GM21390 (cell line): ENCODE measurements at regions not wholly inside any gene's neighbourhood (a gene's known extent, or its start where the extent isn't known, plus 50 kb on each side); places are given as distances from the start of the nearest gene placed in this dataset.
"Not testable (repeated sequence)": the region's sequence is repeated elsewhere in the genome, so short reads cannot be mapped to it uniquely, and the experiment has no call there.

Experiments
- ATAC-seq: cut with Tn5 transposase; IDR thresholded peaks from one replicate; pipeline ENCODE4 v1.9.1; 2021; ENCODE audit not compliant: unreplicated experiment

DNA sequence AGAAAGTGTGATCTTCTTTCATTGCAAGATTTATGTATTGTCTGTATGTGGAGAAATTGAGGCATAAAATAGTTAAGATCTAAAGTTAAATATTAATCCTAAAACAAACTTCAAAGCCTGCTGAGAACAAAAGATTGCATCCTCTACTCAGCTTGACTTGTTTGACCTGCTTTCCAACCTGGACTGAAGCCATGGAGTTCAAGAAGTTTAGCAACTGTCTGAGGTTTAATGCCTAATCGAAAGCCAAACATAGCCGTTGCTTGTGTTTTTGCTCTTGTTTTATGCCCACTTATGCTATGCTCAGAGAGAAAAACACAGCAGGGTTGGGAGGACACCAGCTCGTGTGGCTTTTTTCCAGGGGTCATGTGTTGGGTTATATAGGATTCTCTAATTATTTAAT, 135.6 kb downstream of the NUFIP1 start:
- no peak for ATAC-seq

DNA sequence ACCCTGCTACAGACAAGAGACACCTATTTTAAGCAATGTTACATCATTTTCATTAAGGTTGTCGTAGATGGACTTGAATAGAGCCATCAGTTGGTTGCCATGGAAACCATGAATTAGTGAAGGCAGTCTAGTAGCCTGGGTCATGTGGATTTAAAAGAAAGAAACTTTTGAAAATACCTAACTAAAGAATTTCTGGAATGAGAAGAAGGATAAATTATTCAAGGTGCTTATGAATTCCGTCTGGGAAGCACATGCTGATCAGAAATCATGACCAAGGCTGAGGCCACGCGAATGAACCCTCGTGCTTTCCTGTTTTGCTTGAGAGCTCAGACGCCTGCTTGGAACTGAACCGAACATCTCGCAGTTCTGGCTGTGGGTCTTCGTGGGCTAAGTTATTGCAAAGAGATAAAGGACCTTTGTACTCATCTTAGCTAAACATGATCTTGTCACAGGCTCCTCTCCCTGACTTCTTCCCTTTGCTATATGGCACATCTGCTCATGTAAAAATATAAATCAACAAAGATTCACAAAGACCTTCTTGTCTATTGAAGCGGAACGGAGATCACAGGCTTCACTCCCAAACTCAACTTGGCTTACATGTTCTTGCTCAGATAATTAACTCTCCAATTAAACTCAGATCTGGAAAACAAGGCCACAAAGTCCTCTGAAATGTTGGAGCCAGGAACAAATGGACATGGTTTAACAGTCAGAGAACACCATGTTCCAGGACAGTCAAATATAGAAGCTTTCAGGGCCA, 140.2 kb downstream of the NUFIP1 start:
- ATAC-seq = no peak

DNA sequence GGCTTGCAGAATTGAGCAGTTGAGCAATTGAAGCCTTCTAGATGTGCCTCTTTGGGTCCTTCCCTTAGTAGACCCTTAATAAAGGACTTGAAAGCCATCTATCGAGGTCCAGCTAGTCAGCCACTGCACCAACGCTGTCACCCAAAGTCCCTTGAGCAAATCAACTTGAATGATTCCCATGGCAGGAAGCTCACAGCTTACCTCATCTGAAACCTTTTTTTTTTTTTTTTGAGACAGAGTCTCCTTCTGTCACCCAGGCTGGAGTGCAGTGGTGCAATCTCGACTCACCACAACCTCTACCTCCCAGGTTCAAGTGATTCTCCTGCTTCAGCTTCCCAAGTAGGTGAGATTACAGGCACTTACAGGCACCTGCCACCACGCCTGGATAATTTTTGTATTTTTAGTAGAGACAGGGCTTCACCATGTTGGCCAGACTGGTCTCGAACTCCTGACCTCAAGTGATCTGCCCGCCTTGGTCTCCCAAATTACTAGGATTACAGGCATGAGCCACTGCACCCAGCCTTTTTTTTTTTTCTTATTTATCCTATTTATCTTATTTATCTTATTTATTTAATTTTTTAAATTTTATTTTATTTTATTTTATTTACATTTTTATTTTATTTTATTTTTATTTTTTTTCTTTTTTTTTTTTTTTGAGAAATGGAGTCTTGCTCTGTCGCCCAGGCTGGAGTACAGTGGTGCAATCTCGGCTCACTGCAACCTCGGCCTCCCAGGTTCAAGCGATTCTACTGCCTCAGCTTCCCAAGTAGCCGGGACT, 143.8 kb downstream of the NUFIP1 start:
- ATAC-seq = not testable (repeated sequence)

DNA sequence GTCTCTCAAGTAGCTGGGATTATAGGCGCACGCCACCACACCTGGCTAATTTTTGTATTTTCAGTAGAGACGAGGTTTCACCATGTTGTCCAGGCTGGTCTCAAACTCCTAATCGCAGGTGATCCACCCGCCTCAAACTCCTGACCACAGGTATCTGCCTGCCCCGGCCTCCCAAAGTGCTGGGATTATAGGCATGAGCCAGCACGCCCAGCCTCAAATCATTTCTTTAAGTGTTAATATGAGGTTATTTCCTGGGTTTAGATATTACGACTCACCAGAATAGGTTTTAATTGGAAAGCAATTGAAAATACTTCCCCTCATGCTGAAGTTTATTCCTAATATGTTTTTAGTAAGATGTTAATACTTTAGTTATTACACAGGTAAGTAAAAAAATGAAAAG, 144.5 kb downstream of the NUFIP1 start:
- no peak for ATAC-seq

DNA sequence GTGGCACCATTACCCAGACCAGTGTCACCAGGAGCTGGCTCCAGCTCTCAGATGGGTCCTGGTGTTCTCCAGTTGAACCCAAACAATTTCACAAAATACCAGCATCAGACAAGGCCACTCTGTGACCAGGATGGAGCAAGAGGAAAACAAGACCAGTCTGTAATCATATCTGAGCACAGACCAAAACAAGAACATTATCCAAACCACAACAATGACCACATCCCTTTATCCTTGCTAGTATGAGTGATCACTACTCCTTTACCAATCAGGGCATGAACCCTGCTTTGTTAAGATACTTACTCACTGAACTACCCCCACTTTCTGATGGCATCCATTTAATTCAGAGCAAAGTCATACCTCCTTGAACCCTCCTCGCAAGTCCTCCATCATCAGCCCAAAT, 145.9 kb downstream of the NUFIP1 start:
- no peak for ATAC-seq

DNA sequence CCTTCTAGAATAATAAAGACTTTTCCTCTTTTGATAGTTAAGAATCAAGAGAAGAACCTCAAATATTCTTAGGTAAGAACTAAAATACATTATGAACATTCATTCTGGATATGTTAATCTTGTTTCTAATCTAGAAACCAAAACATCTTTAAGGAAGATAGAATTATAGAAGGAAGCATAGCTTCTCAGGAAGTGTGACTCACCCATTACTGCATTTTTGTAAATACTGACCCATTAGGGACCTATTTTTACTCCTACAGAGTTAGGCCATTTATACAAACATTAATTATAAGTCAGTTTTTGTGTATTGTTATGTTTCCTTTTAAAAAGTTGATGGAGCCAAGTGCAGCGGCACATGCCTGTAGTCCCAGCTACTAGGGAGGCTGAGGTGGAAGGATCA, 147.1 kb downstream of the NUFIP1 start:
- no peak for ATAC-seq

DNA sequence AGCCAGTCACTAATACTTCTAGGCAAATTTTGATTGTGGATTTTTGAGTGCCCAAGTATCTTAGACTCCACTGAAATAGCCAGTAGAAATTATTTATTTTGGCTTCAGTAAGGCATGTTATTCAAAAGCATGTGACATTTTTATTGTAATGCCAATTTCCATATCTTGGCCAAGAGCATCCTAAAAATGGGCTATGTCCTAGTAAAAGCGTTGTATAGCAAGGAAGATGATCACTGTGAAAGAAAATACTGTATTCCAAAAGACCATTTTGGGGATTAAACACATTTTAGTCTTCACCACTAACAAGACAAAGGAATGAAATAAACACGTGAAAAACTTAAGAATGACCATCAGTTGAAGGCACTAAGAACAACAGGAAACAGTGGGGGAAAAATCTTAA, 149.1 kb downstream of the NUFIP1 start:
- ATAC-seq = no peak

DNA sequence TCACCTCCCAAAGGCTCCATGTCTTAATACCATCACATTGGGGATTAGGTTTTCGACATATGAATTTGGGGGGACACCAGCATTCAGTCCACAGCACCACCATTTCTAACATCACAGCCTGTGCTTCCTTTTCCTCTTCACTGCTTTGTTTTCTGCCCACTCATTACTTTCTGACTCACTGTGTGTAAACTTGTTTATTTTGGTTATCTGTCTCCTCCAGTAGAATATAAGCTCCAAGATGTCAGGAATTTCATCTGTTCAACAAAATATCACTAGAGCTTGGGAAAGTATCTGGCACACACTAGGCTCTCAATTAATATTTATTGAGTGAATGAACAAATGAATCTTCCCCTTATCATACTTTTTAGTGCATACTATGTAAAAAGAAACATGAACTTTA, 152.0 kb downstream of the NUFIP1 start:
- no peak for ATAC-seq

DNA sequence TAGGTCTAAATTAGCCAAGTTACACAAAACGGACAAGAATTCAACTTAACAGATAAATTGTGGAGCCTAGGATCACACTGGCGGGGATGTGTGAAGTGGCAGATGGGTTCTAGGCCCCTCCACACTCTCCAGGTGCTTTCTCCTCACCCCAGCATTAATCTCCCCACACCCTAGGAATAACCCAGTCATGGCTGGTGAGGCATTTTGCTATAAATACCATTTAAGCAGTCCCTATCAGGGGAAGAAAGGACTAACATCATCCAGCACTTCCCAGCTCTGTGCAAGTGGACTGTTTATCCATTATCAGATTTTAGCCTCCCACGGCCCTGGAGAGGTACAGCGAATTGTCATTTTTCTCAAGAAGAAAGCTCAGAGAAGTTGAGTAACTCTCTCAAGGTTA, 154.9 kb downstream of the NUFIP1 start:
- no peak for ATAC-seq

DNA sequence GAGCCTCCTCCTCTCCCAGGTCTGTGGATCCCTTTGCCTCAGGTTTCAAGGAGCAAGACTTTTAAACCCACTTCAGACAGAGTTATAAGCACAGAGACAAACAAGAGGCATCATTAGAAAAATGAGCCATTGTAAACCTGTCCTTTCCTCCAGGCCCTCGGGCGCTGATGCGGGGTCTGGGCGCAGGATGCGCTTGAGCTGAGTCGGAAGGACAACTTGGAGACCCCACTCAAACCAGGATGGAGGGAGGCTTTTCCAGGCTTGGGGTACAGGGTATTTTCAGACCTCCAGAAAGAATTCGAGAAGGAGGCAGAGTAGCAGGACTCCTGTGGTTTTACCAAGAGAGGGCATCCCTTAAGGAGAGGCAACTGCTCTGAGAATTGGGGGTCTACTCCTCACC, 155.6 kb downstream of the NUFIP1 start:
- no peak for ATAC-seq

DNA sequence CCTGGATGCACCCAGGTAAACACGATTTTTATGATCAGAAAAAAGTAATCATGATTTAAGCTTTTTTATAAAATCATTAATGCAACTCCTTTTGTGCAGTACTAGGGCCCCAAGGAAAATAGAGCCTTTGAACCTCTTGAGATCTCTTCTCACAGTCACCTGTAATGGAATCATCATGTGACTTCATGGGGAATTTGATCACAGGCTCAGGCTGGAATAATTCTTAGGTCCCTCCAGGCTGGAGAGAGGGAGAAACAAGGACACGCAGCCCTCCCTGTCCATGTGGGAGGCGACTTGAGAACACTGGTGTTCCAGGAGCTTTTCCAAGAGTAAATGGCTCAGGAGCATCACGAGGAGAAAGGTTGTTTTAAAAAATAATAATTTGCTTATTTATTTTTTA, 156.1 kb downstream of the NUFIP1 start:
- no peak for ATAC-seq

DNA sequence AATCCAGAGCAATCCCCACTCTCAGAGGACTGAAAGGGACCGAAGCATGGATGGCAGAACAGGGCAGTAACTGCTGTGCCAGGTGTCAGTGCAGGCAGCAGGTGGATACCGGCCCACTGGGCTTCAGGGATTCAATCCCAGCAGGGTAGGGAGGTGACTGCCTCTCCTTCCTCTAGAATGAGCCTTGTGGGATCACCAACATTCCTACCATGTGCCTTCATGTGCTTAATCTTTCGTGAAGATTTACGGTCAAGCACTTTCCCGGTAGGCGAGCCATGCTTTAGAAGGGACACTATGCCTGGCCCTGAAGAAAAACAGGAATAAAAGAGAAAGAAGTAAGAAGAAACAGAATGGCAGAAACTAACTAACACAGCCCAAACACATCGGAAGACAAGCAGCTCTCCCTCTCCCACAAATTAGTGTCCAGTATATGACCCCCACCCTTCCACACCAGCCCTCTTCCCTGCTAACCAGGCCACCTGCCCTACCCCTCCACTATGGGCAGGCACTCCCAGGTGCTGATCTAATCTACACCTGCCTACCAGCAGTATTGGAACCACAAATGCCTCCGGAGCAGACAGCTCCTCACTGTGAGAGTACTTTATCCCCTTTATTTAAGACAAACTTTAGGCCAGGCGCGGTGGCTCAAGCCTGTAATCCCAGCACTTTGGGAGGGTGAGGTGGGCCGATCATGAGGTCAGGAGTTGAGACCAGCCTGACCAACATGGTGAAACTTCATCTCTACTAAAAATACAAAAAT, 162.5 kb downstream of the NUFIP1 start:
- ATAC-seq = no peak

DNA sequence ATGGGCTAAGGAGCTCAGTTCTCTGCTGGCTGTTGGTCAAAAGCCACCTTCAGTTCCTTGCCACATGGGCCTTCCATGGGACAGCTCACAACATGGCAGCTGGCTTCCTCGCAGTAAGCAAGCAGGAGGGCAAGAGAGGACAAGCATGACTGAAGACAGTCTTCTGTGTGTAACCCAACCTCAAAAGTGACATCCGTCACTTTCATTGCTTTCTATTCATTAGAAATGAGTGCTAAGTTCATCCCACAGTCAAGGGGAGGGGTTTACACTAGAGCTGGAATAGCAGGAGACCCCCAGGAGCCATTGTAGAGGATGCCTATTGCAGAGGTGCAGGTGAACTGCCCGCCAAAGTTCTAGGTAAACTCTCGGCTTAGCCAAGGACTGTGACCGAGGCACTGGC, 163.3 kb downstream of the NUFIP1 start:
- no peak for ATAC-seq

DNA sequence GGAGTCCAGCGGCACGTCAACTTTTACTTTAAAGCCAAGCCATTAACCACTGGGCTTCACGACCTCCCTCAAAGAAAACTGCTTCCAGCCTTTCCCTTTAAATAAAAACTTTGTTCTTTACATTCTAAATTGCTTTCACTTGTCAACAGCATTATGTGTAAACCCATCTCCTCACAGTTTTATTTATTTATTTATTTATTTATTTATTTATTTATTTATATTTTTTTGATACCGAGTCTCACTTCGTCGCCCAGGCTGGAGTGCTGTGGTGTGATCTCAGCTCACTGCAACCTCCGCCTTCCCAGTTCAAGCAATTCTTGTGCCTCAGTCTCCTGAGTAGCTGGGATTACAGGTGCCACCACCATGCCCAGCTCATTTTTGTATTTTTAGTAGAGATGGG, 165.7 kb downstream of the NUFIP1 start:
- ATAC-seq = not testable (repeated sequence)

DNA sequence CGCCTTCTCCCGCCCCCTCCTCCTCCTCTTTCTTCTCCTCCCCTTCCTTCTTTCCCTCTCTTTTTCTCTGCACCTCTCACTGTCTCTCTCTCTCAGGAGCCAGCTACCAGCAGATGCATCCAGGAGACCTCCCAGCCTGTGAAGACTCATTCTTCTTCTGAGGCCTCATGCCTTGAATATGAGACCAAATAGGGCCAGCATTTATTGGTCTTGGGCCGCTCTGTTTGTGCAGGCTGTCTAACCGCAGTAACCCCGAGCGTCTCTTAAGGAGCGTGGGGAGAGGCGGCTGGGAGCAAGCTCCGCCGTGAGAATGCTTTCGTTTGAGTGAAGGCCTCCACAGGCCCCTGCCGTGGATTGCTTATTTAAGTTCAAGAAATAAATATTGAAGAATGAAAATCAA, 167.0 kb downstream of the NUFIP1 start:
- no peak for ATAC-seq

DNA sequence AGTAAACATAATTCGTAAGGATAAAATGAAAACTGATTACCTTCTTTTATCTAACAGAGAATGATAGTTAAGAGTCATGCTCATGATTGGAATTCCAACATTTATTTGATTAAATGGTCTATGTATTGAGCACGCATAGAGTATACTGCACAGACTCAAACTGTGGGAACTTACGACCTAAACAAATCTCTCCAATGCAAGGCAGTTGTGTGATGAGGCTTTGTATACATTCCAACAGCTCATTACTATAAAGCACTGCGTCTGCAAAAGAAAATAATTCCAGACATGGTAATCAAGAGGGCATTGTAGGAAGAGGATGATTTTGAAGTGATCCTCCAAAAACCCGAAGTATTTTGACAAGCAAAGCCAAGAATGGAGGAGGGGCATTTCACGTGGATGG, 169.5 kb downstream of the NUFIP1 start:
- ATAC-seq = no peak

DNA sequence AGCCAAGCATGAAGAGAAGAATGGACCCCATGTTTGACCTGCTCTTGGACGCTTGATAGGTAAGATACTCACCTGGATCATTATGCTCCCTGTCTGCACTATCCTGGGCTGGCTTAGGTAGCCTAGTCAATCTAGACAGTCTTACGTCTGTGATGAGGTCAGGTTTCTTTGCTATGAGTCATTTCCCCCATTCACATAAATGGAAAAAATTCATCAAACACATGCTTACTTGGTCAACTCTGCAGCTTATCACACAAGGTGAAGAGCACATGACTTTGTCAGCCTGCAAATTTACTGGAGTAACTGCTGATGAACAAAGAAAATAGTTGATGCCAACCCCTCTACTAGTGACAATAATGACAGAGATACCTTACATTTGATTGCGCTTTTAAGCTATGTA, 170.0 kb downstream of the NUFIP1 start:
- no peak for ATAC-seq

DNA sequence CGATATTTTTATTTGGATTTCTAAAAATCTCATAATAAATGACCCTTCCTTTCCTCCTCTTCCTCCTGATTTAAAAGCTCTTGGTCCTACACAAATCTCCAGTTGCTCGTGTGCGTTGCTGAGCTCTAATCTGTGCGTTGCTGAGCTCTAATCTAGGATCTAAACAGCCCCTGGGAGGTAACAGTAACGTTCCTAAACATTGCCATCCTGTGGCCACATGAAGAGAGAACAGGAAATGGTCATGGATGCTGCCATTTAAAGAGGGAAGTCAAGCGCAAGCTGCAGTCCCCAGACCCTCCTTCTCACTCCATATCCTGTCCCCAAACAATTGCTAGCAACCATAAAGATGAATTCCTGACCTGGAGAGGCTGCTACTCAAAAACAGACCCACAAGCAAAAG, 170.8 kb downstream of the NUFIP1 start:
- no peak for ATAC-seq

DNA sequence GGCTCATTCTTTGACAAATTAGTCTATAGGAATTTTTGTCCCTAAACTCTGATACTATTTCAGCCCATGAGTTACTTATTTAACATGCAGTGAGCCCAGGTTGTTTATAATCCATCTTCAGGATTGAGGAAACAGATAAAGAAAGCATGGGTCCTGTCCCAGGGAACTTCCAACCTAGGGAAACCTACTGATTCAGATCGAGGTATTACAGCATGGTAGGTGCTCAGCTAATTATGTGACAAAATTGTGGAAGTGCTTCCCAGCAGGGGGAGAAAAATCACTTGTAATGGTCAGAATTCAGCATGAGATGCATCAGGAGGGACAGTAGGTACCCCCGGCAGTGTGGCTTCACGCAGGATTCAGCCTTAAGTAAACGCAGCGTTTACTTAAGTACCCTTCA, 171.3 kb downstream of the NUFIP1 start:
- ATAC-seq = no peak

DNA sequence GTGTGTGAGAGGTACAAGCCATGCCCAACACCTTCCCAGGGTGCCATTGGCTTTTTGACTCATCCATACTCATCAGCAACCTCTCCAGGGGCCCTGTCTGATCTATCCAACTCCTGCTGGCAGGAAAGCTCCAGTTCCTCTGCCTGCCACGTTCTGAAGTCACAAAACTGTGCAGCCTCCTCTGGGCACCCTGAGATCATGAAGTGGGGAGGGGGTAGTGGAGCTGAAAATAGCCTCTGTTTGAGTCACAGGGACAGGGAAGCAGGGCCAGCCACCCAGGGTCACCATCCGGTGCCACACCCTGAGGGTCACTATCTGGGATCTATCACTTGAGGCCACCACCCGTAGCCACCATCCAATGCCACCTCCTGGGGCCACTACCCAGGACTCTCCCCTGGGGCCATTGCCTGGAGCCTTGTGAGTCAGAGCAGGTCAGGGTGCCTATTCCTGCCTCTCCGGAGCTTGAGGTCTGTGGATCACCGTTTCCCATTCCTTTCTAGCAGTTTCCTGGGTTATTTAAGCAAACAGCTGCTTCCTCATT, 172.1 kb downstream of the NUFIP1 start:
- no peak for ATAC-seq

DNA sequence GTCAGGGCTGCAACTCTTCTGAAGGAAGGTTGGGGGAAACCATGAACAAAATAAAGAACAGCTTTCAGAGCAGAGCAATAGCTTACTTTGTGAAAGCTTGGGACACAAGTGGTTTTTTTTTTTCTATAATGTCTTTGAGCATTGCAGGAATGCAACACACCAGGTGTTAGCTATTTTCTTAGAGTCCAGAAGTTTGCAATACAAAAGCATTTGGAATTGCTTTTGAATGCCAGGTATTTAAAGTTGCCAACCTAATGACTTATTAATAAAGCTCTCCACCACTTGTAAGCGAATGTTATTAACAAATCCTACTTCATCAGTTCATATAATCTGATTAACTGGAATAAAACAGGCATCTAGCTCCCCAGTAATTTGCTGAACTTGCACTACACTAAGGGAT, 172.6 kb downstream of the NUFIP1 start:
- no peak for ATAC-seq

DNA sequence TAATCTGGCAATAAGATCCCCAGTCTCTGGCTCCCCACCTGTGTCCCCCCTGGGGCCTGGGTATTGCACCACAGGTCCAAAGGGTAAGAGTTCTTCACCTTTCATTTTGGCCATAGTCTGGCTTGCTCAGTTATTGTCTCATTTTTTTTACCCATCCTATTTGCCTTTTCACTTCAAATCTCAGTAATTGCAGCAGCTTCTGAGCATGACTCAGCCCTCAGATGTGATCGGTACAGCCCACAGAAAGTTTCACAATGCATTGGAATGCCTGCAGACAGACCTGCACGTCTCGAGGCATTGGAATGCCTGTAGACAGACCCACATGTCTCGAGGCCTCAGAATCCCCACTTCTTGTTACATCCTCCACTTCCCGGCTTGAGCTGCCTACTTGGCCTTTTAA, 173.6 kb downstream of the NUFIP1 start:
- no peak for ATAC-seq
